HG03575 (cell line): ENCODE measurements at regions not wholly inside any gene's neighbourhood (a gene's known extent, or its start where the extent isn't known, plus 50 kb on each side); places are given as distances from the start of the nearest gene placed in this dataset.

Experiments used
- ATAC-seq: cut with Tn5 transposase; IDR thresholded peaks from one replicate; pipeline ENCODE4 v1.9.1; 2021; ENCODE audit not compliant: unreplicated experiment, insufficient number of reproducible peaks, low FRiP score; ENCODE audit errors: extremely low read depth

DNA sequence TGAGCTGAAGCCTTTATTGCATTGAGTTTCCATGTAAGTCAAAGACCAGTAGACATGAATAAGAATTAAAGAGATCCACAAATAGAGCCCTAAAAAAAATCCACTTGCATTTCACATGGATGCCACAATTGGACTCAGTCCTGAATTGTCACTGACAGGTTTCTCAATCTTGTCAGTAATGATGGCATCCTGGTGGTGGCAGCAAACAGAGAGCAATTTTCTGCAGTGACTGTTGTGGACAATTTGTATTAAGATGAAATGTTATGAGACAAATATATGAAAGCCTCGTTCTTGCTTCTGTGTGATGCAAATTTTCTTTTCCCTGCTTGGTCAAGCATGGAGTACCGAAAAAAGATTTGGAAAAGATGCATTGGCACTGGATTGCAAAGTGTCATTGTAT is 278.9 kb downstream of the SAMD5 start:
- ATAC-seq = no peak

DNA sequence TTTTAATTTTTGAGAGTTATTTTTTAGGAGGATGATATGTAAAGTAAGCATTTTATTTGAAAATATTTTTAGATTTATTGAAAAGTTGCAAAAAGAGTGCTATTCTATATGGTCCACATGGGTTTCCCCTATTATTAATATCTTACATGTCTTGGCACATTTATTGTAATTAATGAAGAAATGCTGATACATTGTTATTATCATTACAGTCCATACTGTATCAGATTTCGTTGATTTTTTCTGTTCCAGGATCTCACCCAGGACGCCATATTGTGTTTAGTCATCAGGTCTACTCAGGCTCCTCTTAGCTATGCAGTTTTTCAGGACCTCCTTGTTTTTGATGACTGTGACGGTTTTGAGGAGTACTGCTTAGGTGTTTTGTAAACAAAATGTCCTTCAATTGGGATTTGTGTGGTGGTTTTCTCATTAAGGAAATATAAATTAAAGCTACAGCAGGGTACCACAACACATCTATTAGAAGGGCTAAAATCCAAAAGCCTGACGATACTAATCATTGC is 281.0 kb downstream of the SAMD5 start:
- no peak for ATAC-seq

DNA sequence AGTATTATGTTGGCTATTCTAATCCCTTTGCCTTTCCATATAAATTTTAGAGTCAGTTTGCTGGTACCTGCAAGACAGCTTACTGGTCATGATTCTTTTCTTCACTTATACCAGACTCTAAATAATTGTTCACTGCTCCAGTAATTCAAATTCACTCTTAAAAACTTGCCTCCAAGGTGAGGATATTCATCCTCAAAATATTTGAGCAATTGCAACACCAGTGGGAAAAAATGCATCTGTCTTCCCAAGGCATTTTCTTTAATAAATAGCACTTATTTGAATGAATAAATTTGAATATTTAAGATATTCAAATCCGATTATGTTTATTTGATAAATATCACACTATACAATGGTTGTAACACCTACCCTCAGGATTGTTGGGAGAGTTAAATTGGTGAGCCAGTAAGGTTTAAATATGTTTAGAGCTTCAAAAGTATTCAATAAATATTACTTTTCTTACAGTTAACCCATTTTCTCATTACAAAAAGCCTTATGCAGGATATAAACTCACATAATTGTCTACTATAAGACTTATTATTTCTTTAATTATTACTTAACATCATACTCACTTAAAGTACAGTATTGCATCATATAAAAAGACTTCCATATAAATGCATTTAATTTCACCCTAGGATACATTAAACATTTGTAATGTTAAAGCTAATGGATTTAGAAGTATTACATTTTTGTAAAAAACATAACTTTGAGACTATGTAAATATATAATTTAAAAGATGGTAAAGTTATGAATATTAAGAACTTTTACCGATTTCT is 285.6 kb downstream of the SAMD5 start:
- no peak for ATAC-seq

DNA sequence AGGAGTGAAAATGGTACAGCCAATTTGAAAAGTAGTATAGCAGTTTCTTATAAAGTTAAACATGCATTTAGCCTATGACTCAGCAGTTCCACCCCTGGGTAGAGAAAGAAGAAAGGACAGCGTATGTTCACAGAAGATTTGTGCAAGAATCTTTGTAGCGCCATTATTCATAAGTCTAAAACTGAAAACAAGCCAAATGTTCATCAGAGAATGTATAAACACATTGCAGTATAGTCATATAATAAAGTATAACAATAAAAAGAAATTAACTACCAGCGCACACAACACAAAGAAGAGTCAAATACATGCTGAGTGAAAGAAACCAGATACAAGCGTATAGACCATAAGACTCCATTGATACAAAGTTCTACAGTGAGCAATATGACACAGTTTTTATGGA is 294.0 kb downstream of the SAMD5 start:
- no peak for ATAC-seq

DNA sequence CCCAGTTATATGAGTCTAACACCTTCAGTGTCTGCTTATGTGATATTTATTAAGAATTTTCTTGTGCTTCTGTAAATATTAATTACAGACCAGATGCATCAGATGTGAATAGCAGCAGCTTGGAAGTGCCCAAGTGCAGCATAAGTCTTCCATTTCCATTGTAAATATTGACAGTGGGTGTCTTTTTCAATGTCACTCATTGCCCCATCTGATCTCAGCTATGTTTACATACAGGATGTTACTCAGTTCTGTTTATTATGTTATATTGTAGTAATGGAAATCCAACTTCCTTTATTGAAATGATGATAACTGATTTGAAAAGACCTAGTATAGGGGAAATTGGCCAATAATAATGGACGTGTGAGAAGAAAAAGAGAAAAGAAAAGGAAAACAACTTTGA is 296.7 kb downstream of the SAMD5 start:
- ATAC-seq = no peak

DNA sequence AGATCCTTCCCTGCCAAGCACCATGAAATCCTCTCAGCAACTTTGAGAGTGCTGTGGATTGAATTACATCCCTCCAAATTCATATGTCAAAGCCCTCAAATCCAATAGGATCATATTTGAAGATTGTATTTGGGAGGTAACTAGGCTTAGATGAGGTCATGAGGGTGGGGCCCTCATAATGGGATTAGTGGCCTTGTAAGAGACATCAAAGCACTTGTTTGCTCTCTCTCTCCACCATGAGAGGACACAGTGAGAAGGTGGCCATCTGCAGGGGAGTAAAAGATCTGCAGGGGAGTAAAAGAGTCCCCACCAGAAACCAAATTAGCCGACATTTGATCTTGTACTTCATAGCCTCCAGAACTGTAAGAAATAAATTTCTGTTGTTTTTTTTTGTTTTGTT is 298.2 kb downstream of the SAMD5 start:
- ATAC-seq = no peak

DNA sequence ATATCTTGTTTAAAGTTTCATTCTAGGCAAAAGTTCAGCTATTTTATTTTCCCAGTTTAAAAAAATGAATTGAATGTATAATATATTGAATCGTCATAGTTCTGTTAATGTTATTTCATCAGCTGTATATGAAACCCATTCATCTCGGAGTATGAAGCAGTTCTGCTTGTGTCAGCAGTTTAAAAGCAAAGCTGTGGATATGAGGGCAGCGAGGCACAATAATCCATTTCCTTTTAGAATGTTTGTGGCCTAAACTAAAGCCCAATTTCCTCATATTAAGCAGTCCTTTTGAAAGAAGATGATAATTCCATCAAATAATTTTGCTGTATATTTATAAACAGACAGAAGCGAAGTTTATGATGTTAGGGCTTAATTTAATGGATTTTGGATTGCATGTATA is 300.1 kb downstream of the SAMD5 start:
- ATAC-seq = no peak

DNA sequence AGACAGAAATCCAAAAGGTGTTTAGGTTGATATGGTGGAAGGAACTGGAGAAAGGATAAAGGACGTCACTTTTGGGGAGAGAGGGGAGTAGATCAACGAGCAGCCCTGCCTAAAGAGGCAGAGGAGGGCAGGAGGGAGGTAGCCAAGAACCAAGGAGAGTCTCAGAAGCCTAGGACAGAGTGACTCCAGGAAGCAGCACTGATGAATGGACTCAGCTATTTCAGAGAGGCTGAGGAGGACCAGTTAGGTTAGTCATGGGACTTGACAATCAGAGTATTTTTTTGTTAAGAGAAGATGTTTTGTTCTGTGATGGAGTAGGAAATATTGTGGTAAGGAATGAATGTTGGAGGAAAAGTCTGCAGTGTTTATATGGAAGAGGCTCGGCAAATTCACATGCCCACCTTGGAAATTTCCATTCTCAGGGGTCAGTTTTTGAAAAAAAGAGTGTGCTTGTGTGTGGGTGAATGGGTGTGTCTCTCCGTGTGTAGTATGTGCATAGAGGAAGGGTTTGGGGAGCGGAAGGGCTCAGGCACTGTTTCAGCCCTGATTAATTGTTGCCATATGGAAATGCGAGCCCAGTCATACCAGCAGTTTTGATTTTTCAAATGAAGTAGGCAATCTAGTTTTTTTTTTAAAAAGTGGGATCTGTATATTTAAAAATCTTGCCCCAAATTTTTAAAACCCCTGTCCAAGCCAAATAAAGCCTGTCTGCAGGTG is 303.6 kb downstream of the SAMD5 start:
- ATAC-seq = no peak

DNA sequence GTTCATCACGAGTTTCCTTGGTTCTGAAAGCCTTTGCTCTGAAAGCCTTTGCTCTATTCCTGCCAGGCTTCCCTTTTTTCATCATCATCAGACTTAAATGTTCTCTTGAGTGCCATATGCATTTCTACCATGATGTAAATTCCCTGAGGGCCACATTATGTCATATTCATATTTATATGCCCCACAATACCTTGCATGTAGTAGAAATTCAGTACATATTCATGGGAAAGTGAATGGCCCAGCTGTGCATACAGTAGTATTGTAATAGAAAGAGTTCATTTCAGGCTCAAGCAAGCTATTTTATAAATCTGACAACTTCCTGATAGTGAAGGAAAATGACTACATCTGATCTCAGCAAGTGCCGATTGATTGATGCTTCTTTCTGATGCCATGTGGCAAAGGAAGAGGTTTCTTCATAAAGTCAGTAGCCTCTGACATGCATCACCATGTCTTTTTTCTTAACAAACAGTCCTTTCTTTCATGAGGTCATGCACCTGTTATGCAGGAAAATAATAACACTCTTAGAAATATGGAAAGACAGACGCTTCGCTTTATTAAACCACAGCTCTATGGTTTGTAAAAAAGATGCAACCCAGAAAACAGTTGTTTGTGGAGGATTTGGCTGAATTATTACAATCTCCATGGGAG is 308.7 kb downstream of the SAMD5 start:
- ATAC-seq = no peak

DNA sequence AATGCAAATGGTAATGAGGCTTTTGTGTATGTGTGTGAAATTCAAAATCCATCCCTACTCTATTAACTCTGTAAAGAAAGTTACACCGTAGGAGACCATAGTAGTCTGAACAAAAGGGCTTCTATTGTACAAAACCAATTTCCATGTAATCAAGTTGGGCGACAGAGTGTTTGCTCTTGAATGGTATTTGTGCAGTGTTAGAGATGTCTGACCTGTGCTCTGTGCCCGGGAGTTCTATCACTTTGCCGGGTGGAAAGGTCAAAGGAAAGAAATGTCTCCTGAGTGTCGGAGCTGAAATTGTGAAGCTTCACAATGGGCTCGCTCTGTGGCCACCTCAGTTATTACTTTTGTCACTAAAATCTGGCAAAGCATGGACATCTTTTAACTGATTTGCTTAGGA is 312.0 kb downstream of the SAMD5 start:
- no peak for ATAC-seq

DNA sequence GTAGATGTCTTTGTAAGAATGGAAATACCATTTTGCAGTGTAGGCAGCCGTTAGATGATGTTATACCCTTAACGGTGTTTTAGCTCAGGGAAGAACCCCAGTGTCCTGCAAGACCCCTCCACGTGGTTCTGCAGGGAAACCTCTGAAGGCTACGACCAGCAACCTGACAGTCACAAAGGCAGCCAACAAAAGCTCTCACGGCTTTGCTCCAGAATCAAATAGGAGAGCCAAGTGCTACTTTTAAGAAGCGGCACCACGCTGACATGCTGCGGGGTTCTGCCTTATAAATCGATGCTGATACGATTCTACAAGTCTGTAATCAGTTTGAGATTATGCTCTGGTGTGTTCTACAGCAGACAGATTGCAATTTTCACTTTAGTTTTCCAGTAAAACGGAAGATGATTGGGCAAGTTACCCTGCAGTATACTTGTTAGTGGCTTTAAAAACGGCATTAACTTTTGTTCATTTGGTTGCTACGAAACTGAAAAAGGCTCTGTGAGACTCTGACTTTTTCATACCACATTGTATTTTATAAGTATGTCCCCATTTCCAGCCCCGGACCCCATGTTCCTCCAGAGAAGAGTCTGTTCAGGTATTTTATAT is 312.9 kb downstream of the SAMD5 start:
- no peak for ATAC-seq

DNA sequence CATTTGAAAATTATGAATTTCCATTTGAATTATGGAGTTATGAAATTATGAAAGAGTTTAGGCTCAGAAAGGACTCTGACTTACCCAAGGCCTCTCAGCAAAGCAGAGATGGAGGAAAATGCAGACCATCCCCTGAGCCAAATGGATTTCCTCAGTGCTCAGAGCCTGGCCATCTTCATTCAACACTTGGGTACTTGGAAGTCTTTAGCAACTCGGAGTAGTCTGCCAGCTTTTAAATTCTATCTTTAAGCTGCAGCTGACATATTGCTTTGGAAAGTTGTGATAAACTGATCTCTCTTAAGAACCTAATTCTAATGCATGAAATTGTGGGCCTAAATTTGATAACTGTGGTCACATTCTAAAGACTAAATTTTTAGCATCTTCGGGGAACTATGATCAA is 315.4 kb downstream of the SAMD5 start:
- no peak for ATAC-seq

DNA sequence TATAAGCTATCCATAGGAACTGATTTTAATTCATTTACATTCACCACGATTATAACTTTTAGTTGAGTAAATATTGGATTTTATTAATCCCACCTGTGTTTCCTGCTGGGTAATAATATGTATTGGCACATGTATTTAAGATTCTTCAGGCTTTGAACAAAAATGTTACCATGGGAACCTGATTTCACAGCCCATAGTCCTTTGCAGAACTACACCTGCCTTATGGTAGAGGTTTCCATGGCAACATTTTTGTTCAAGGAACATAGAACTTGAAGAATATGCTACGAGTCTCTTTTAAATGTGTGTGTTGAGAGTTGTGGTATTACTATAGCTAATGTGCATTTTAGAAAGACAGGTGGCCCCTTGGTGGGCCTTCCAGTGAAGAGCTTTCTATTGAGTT is 317.4 kb downstream of the SAMD5 start:
- ATAC-seq = no peak

DNA sequence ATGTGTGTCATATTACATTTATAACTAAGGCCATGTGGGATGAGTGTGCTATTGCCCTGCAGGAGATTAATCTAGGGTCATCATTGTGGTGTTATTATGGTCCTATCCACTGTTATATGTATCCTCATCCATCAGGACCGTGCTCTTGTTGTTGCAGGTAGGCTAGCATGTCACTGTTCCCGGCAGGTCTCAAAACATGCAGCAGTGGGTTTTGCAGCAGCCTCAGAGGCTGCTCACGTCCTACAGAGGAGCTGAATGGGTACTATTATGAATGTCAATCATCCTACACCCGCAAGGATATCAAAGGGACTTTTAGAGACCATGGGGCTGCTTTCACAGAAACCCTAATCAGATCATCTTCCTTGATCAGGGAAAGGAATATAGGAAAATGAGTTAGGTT is 318.2 kb downstream of the SAMD5 start:
- no peak for ATAC-seq

DNA sequence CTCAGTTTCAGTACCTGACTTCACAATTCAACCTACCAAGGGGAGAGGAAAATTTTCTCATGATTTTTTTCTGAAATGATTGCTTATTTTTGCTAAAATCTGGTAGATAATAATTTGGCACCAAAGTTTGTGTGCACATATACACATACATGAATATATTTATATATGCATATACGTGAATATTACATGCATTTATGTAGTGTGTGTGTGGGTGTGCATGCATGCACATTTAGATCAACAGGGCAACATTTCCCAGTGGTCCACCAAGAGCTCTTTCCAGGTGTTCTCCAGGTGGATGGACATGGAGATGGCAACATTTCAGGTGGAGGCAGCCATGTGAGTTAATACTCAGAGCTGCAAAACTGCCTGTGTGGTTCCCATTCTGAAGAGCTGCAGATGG is 320.9 kb downstream of the SAMD5 start:
- no peak for ATAC-seq

DNA sequence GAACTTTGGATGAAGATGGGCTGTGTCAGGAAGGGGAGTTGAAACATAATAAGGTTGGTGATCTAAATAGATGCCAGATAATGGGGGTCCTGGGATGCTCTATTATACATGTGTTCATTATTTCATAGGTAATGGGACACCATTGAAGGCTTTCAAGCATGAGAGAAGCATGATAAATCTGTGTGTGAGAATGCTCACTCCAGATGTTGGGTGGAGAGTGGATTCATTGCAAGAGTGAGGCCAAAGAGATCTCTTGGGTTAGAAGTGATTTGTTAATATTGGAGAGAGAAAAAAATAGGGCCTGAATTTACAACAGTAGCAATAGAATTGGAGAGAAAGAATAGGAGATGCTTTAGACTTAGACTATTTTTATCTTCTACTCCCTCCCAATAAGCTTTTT is 321.3 kb downstream of the SAMD5 start:
- ATAC-seq = no peak

DNA sequence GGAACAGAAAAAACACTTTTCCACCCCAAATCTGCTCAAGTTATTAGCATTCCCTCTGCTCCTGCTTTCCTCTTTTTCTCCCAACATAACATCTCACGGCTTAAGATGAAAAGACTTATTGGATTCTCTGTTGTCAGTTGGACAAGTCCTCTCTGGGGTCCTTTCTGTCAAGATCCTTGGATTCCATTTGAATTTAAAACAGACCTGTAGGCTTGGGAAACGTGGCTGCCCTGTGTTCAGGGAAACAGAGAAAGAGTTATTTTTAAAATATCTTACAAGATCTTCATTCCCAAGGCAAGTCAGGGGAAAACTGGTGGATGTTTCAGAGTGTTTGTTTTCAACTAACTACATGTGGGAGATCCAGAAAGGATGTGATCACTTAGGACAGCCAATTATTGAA is 322.9 kb downstream of the SAMD5 start:
- no peak for ATAC-seq

DNA sequence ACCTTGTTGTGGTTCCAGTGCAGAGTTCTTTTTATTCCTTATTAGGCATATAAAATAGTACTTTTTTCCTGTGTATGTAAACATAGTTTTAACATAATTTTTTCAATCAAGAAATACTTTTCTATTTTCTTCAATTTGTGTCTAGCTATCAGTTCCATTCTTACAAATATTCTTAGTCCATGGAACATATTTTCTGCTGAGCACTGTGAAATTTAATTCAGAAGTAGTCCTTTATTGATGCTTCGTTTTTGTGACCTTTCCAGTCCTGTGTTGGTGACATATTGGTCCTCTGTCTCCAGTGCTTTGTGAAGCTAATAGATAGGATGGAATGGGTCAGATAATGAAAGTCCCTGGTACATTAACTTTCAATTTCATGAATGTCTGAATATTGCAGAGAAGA is 325.1 kb downstream of the SAMD5 start:
- ATAC-seq = no peak

DNA sequence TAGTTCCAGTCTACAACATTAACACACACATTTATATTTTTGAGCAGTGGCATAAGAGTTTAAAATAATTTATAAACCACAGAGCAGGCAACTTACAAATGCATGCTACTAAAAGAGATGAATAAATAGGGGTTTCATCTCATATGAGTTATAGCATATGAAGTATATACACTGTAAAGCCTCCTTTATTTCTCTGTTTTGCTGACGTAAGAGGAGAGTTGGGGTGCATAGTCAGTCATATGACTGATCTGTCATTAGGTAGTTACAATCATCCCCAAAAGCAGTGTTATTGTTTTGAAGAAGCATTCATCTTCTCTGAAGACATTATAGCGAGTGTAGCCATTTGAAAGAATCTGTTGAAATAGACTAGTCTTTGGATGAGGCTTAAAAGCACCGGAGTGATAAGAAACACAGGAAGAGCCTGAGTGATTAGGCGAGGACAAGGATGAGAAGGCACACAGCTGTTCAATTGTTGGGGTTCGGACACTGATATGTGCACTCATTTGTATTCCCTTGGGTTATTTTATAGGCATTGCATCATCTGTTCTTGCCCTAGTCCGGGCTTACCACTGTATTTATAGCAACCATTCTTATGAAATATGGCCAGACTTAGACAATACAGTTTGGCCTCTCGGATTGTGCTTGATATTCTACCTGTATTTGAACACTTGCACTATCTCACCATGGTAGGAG is 325.7 kb downstream of the SAMD5 start:
- ATAC-seq = no peak
